HG03460 (cell line): ENCODE measurements at regions not wholly inside any gene's neighbourhood (a gene's known extent, or its start where the extent isn't known, plus 50 kb on each side); places are given as distances from the start of the nearest gene placed in this dataset.
"Not testable (repeated sequence)": the region's sequence is repeated elsewhere in the genome, so short reads cannot be mapped to it uniquely, and the experiment has no call there.

Source experiments
- ATAC-seq: cut with Tn5 transposase; IDR thresholded peaks from one replicate; pipeline ENCODE4 v1.9.1; 2021; ENCODE audit not compliant: unreplicated experiment

DNA sequence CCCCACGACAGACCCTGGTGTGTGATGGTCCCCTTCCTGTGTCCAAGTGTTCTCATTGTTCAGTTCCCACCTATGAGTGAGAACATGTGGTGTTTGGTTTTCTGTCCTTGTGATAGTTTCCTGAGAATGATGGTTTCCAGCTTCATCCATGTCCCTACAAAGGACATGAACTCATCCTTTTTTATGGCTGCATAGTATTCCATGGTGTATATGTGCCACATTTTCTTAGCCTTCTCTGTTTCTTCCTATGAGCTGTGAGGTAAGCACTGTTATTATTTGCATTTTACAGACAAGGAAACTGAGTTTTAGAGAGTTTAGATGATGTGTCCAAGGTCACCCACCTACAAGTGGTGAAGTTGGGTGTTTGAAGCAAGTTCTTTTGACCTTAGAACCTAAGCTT is 51.1 kb upstream of the BNC1 start:
- ATAC-seq, result not testable (repeated sequence)

DNA sequence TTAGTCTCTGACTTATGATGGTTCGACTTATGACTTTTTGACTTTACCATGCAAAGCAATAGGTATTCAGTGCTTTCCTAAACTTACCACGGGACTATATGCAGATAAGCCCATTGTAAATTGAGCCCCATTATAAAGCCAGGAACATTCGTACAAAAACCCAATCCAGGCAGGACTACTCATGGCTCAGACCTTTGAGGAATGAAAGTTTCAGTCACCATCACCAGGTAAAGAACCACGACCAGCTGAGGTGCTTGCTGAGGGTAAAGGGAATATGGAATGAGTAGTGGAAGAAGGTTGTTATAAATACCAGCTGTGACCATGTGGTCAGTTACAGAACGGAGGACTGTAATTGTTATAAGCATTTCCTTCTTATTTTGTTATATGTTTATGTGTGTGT is 54.9 kb upstream of the BNC1 start:
- no peak for ATAC-seq

DNA sequence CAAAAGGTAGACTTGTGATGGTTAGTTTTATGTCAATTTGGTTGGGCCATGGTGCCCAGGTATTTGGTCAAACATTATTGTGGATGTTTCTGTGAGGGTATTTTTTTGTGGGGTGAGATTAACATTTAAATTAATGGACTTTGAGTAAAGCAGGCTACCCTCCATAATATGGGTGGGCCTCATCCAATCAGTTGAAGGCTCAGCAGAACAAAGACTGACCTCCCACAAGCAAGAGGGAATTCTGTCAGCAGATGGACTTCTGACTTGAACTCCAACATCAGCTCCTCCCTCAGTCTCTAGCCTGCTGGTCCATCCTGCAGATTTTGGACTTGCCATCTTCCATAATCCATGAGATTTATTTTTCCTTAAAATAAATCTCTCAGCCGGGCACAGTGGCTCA is 55.6 kb upstream of the BNC1 start:
- ATAC-seq, result no peak

DNA sequence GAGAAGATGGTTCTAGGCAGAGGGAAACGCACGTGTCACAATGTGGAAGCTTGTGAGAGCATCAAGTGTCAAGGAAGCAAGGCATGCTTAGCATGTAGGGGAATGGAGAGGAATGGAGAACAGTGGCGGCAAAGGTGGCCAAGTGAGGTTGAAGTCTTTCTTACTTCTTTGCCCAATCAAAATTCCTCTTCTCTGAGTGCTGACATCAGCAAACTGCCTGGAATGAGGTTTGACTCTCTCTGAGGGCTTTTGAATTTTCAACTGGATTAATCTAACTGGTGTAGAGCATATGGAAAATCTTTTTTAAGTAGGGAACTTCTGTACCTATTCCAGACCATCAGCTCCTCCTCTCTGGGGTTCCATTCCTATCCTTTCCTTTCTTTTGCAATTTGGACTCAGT is 61.9 kb upstream of the BNC1 start:
- no peak for ATAC-seq

DNA sequence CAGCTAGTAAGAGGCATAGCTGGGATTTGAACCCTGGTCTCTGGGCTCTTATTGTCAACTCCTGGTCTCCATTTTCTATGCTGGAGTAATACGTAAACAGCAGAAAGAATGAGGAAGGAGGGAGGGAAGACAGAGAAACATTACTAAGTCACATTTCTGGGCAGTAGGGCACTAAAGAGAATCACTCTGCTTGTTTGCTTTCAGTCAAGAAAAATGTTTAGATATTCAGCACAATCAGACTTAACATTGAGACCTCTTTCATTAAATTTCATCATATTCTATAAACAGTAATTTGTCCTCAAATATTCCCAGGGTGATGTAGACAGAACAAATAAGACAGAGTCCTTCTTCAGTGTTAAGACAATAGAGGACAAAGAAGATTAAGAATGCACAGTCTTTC is 67.7 kb upstream of the BNC1 start:
- no peak for ATAC-seq

DNA sequence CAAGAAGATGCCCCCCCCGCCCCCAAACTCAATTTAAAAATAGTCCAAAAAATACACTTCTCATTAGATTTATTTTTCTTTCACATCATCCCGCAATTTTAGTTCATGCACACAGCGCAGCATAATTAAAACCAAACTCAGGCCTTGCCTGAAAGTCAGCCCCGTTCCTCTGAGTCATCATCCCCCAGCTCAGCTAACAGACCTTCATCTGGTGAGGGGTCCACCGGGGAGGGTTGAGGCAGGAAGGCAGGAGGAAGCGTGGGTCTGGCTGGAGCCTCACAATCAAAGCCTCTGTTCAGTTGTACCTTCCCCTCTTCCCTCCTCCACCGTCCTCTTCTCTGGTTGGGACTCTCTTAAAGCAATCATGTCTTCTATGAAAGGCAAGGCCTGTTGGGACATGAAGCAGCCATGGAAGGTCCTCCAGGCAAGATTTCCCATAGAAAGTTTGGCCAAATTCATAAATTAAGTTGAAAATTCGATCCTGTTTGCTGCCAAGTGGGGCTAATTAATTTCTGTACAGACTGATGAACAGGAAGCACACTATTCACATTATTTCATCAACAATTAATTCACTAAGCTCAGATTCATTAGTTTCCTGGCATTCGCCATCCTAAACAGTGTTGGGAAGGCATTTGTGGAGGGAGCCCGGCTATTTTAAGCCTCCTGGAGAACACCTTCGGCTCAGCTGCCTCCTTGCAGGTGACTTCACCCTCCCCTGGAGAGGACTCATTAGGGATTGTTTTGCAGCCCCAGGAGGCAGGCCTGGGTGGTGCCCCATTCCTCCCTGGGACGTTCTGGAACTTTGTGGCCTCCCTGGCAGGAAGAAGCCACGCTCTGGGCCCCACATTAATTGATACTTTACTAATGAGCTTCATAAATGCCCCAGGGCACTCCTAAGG is 72.3 kb upstream of the BNC1 start:
- ATAC-seq, result no peak

DNA sequence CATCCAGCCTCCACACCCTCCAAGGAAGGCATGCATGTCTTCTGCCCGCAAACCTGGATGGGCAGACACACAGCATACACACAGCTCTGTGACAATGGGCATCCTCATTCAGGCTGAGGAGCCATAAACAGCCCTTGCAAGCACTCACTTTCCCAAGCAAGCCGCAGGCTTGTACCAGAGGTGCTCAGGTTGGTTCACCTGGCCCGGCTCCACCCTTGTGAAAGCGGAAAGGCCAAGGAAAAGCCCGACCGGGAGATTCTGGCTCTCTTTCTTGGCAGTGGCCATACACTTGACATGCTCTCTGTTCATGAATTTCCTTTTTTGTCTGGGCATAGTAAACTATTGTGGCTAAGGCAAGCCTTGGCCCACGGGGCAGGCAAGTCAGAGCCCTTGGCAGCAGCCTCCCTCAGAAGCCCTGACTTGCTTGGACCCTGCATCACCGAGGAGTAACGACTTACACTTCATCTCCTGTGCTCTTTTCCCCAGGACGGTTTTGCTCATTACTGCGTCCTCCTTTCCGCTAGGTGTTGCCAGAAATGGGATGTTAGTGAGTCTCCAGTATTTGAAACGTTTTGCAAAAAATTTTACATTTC is 74.6 kb upstream of the BNC1 start:
- no peak for ATAC-seq

DNA sequence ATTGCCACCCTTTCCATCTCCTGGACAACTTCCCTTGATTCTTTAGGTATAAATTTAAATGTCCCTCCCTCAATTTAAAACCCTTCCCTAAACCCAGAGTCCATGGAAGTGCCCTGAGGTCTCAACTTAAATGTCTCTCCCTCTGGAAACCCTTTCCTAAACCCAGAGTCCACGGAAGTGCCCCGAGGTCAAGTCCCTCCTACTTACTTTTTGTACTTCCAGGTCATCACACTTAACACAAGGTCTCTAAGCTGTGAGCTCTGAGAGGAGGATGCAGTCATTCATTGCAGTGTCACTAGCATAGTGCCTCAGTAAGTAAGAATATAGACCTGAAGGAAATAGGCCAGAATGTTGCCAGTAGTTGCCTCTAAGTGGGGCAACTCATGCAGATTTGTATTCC is 78.2 kb upstream of the BNC1 start:
- ATAC-seq, result no peak

DNA sequence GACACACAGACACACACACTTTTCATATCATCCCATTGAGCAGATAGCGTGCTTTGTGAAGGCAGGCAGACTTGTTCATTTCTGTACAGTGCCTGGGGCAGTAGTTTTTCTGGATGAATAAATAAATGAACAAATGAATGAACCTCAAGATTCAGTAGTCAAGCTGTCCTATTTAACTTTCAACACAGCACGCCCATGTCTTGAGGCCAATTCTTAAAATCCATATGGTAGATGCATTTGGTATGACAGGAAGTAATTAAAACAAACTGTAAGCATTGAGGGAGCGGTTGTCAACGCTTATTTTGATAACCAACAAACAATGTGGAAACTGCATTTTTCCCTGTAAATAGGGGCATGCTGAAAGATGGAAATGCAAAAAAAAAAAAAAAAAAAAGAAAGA is 80.0 kb upstream of the BNC1 start:
- ATAC-seq, result no peak

DNA sequence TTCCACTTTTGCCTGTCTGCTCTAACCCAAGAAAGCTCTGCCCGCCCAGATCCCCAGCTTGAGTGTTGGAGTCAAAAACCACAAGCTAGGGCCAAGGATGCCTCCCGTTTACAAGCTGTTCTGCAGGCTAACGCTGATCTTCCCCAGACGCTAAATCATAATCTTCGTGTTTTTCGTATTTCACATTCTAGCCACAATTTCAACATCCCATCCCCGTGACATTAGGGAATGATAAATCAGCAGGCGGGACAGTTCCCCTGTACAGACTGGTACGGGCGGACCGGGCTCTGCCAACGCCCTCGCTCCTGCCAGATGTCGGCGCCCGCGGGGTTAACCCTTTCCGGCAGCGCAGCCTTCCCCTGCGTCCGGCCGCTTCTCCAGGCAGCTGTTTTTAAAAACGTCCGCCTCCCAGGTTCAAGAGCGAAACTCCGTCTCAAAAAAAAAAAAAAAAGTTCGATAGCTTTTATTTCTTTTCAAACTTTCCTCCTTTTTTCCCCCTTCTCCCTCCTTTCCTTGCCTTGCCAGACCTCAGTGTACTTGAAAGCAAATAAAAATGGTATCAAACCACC is 81.0 kb upstream of the BNC1 start:
- ATAC-seq, result no peak

DNA sequence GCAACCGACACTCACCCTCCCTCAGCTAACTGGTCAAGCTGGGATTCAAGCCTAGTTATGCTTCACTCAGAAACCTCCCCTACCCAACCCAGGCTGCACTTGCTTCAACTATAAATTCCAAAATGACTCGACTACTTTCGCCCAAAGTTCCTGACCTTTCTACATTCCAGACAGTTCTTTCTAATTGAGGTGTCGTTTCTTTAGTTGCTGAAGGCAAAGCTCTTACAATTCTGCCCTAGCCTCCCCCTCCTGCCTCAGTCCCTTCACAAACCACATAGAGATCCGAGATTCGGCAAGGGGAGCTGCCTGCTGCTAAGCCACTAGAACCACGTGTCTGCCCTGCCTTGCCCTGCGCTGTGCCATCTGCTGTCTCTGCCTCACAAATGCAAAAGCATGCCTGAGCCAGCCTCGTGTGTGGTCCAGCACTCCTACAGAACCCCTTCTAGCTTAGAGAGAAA is 74.7 kb upstream of the SH3GL3 start:
- ATAC-seq, result no peak

DNA sequence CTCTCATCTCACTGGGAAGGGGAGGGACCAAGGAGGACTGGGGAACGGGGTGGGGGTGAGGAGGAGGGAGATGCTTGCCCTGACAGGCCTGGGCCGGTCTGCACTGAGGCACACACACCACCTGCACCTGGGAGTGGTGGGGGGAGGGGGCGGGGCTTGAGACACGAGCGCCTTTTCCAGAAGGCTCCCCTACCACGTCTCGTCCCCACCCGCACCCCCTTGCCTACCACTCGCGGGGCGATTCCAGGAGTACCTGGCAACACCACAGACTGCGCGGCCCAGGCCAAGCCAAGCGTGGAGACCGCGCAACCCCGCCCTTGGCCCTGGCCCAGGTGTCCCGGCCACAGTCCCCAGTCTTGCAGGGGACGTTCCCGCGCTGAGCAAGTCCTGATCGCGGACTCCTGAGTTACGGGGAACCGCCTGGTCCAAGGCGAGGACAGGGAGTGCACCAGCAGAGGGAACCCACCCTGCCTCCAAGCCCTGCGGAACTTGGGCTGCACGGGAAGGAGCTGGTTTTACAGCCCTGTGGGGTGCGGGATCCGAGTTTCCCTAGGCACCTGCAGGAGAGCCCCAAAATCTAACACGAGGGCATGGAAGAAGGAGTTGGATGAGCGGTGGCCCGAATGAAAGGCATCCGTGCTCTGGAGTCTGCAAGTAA is 68.1 kb upstream of the SH3GL3 start:
- ATAC-seq, result no peak

DNA sequence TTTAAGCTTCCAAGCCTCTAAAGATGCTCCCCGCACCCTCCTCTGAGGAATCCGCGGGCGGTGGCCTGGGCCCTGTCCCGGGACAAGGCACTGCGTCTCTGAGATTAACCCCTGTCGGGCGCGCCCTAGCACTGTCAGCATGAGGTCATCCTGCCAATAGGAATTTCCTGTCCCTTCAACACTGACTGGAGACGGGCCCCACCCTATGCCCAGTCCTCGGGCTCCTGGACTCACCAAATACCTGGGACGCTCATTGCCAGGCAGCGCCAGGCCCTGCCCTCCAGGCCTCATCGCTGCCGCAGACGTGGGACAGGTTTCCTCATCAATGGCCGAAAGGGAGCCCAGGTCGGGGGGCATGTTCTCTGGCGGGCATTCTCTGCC is 67.6 kb upstream of the SH3GL3 start:
- no peak for ATAC-seq

DNA sequence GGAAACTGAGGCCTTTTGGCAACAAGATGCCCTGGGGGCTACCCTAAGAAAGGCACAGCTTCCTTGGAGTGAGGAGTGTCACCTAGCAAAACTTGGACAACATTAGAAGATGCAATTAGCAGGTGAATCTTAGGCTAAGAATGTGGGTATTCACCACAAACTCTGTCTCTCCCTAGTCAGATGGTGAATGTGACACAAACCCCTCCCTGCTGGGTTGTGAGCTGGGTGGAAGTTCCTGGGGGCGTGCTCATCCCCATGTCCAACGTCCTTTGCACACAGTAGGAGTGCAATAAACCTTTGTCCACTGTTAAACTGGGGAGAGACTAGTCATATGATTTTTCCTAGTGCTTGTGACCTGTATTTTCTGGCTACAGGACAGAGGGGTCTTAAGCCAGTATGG is 67.1 kb upstream of the SH3GL3 start:
- no peak for ATAC-seq

DNA sequence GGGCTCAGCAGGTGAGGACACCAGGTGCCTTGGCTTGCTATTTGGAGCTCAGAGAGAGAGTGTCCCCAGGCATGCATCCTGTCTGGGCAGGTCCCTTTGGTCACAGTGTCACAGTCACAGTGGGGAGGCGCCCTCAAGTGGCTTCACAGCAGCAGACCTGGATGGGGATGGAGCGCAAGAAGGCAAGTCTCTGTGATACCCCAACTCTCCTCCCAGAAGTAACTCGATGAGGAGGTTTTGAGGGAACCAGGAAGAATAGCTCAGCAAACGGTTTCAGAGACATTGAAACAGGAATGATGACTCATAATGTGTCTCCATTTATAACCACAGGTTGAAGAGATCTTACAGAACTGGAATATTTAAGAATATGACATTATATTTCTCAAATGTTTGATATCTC is 66.5 kb upstream of the SH3GL3 start:
- peak; percentile 90 for ATAC-seq

DNA sequence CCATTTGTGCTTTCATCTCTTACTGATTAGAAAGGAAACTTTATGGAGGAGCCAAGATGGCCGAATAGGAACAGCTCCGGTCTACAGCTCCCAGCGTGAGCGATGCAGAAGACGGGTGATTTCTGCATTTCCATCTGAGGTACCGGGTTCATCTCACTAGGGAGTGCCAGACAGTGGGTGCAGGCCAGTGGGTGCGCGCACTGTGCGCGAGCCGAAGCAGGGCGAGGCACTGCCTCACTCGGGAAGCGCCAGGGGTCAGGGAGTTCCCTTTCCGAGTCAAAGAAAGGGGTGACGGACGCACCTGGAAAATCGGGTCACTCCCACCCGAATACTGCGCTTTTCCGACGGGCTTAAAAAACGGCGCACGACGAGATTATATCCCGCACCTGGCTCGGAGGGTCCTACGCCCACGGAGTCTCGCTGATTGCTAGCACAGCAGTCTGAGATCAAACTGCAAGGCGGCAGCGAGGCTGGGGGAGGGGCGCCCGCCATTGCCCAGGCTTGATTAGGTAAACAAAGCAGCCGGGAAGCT is 63.5 kb upstream of the SH3GL3 start:
- ATAC-seq, result not testable (repeated sequence)

DNA sequence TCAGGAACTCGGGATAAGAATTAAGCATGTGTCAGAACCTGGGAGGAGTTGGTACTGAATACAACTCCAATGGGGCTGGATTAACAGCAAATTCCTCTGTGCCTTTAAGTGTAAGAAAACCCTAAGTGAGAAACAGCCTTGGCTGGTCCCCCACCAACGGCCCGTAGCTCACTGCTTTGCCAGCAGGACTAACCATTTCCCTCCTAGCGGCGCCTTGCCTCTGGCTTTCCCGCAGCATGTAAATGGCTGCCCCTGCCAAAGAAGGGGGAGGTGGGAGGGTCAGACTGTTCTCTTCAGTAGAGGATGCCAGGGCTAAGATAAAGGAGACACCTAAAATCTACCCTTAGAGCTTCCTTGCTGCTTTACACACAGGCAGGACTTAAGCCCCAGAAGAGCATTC is 51.0 kb upstream of the SH3GL3 start:
- no peak for ATAC-seq
